ENCODE measurements at regions not wholly inside any gene's neighbourhood (a gene's known extent, or its start where the extent isn't known, plus 50 kb on each side); places are given as distances from the start of the nearest gene placed in this dataset.

DNA sequence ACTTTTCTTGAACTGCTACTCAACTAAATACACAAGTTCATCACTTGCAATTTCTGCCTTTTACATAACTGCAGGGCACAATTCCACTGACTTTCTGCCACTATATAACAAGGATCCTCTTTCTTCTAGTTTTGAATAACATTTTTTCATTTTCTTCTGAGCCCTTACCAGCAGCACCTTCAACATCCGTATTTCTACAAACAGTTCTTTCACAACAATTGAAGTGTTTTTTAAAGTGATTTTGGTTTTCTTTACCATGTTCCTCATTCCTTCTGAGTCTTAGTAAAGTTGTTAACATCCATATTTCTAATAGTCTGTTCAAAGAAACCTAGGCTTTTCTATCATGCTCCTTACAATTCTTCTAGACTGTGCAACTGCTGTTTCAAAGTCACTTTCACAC, 127.2 kb upstream of the PITX1 start:
- no peak for DNase-seq (ENCODE audit: low spot score)
- Histone ChIP-seq H3K9ac (ENCODE audit: low read depth in 1 of 2, low read length in 2 of 2) (no peak overlapping the region), H3K9me3 (ENCODE audit: control insufficient read depth in 4 of 4, low read length in 3 of 4) (peaks cover 0 to 5% (median 1%) of the 10 kb centered on the region in 4 donors), H3K4me1 (ENCODE audit: control insufficient read depth in 4 of 4, insufficient read depth in 4 of 4, low read length in 3 of 4) (no peaks in the 10 kb centered on the region), H3K27ac (ENCODE audit: low read depth in 1 of 2, low read length in 2 of 2) (no peak overlapping the region), H3K36me3 (ENCODE audit: control insufficient read depth in 4 of 4, insufficient read depth in 3 of 4, low read depth in 1 of 4, low read length in 3 of 4) (no peaks in the 10 kb centered on the region), H3K27me3 (ENCODE audit: control insufficient read depth in 4 of 4, insufficient read depth in 4 of 4, low read length in 3 of 4) (no peaks in the 10 kb centered on the region), H3K4me3 (ENCODE audit: low read depth in 1 of 3, low read length in 3 of 3) (no peak overlapping the region)
- TF ChIP-seq YY1 (IDR thresholded peaks at IDR 0.05) = no peak
- no peak for TF ChIP-seq GABPA (IDR thresholded peaks at IDR 0.05 in 1 of 2, conservative IDR thresholded peaks at IDR 0.05 in 1 of 2)
- no peak for TF ChIP-seq EGR1 (IDR thresholded peaks at IDR 0.05; ENCODE audit: low read depth in 2 of 2)
- TF ChIP-seq NR2F2 (IDR thresholded peaks at IDR 0.05) = no peak
- TF ChIP-seq CTCF (IDR thresholded peaks at IDR 0.05; ENCODE audit: low read depth, low read length, missing input control) = no peak
- no peak for TF ChIP-seq HNF4G (IDR thresholded peaks at IDR 0.05)
- no peak for TF ChIP-seq FOXA2 (IDR thresholded peaks at IDR 0.05)
- TF ChIP-seq TAF1 (conservative IDR thresholded peaks at IDR 0.05) = no peak
- TF ChIP-seq RXRA (IDR thresholded peaks at IDR 0.05) = no peak
- TF ChIP-seq JUND (IDR thresholded peaks at IDR 0.05) = no peak
- 62% methylated on average over 1 of the region's 1 CpG for WGBS

DNA sequence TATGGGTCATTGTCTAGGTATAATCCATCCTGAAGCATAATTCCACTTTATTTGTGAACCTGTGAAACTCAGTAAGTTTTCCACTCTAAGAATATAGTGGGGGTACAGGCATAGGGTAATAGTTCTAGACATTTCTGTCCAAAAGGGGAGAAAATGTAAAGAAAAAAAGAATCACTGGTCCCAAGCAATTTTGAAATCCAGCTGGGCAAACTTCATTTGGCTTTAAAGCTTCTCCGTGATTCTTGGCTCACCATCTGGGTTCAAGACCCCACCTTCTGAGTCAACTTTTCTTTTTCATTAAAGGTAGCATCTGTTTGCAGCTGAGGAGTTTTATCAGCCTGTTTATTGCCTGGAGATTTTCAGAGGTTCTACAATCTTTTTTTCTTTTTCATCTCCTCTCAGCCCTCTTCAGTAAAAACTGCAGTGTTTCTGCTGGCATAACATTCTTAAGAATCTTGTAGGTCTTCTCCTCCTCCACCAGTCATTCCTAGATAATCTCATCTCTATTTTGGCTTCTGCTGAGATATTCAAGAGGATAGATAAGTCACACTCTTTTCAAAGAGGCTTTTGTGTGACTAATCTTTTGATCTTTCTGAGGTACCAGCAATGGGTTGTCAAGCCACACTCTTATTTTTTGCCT, 126.1 kb upstream of the PITX1 start:
- 58% methylated on average over 1 of the region's 1 CpG for WGBS
- Histone ChIP-seq H3K9me3 (ENCODE audit: control insufficient read depth in 4 of 4, low read length in 3 of 4) (peaks cover 0 to 5% (median 1%) of the 10 kb centered on the region in 4 donors), H3K9ac (ENCODE audit: low read depth in 1 of 2, low read length in 2 of 2) (no peak overlapping the region), H3K36me3 (ENCODE audit: control insufficient read depth in 4 of 4, insufficient read depth in 3 of 4, low read depth in 1 of 4, low read length in 3 of 4) (no peaks in the 10 kb centered on the region), H3K4me3 (ENCODE audit: low read depth in 1 of 3, low read length in 3 of 3) (no peak overlapping the region), H3K27me3 (ENCODE audit: control insufficient read depth in 4 of 4, insufficient read depth in 4 of 4, low read length in 3 of 4) (no peaks in the 10 kb centered on the region), H3K4me1 (ENCODE audit: control insufficient read depth in 4 of 4, insufficient read depth in 4 of 4, low read length in 3 of 4) (no peaks in the 10 kb centered on the region), H3K27ac (ENCODE audit: low read depth in 1 of 2, low read length in 2 of 2) (no peak overlapping the region)
- DNase-seq (ENCODE audit: low spot score) = no peak
- TF ChIP-seq, protein P1, sequence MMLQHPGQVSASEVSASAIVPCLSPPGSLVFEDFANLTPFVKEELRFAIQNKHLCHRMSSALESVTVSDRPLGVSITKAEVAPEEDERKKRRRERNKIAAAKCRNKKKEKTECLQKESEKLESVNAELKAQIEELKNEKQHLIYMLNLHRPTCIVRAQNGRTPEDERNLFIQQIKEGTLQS (IDR thresholded peaks at IDR 0.05) = no peak
- no peak for TF ChIP-seq CTCF (IDR thresholded peaks at IDR 0.05; ENCODE audit: low read depth, low read length, missing input control)
- no peak for TF ChIP-seq FOXA2 (IDR thresholded peaks at IDR 0.05)
- TF ChIP-seq TAF1 (conservative IDR thresholded peaks at IDR 0.05) = no peak
- no peak for TF ChIP-seq HNF4A (conservative IDR thresholded peaks at IDR 0.05)
- TF ChIP-seq YY1 (IDR thresholded peaks at IDR 0.05) = no peak
- no peak for TF ChIP-seq ZBTB33 (IDR thresholded peaks at IDR 0.05)
- no peak for TF ChIP-seq GABPA (IDR thresholded peaks at IDR 0.05 in 1 of 2, conservative IDR thresholded peaks at IDR 0.05 in 1 of 2)
- no peak for TF ChIP-seq FOXA1 (IDR thresholded peaks at IDR 0.05)
- no peak for TF ChIP-seq EGR1 (IDR thresholded peaks at IDR 0.05; ENCODE audit: low read depth in 2 of 2)
- TF ChIP-seq RAD21 (IDR thresholded peaks at IDR 0.05) = no peak
- TF ChIP-seq, protein P2, sequence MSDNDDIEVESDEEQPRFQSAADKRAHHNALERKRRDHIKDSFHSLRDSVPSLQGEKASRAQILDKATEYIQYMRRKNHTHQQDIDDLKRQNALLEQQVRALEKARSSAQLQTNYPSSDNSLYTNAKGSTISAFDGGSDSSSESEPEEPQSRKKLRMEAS (IDR thresholded peaks at IDR 0.05) = no peak
- TF ChIP-seq SP1 (IDR thresholded peaks at IDR 0.05) = no peak

Measured in liver (tissue), 8 donors.